T-helper 1 cell treated with Interleukin-12 subunit alpha and Interleukin-12 subunit beta and Interleukin-4 antibody, amounts not matched to agents 30 μg/mL and 1 μg/mL, for 36 hours (primary cell): ENCODE measurements at regions not wholly inside any gene's neighbourhood (a gene's known extent, or its start where the extent isn't known, plus 50 kb on each side); places are given as distances from the start of the nearest gene placed in this dataset.

Experiments used
- H3K27ac Mint-ChIP-seq: one replicate; pipeline ENCODE4 v1.8.0; 2021; ENCODE audit warnings: mild to moderate bottlenecking, mixed read lengths
- H3K27me3 Mint-ChIP-seq: one replicate; pipeline ENCODE4 v1.8.0; 2021; ENCODE audit warnings: low read depth, mixed read lengths
- H3K36me3 Mint-ChIP-seq: one replicate; pipeline ENCODE4 v1.8.0; 2021; ENCODE audit warnings: low read depth, mixed read lengths
- H3K4me1 Mint-ChIP-seq: one replicate; pipeline ENCODE4 v1.8.0; 2021; ENCODE audit warnings: low read depth, mixed read lengths
- H3K4me3 Mint-ChIP-seq: one replicate; pipeline ENCODE4 v1.8.0; 2021; ENCODE audit warnings: mild to moderate bottlenecking, moderate library complexity, mixed read lengths
- H3K9me3 Mint-ChIP-seq: one replicate; pipeline ENCODE4 v1.8.0; 2021; ENCODE audit warnings: mixed read lengths

- Mint-ChIP-seq H3K27ac (no peak overlapping the region), H3K9me3 (no peaks in the 10 kb centered on the region), H3K4me1 (peaks cover 4% of the 10 kb centered on the region), H3K36me3 (no peaks in the 10 kb centered on the region), H3K4me3 (no peak overlapping the region), H3K27me3 (peaks cover 4% of the 10 kb centered on the region)
Measured at GRCh38 chr4:11005300-11005699, 320.7 kb upstream of the CLNK start.

DNA sequence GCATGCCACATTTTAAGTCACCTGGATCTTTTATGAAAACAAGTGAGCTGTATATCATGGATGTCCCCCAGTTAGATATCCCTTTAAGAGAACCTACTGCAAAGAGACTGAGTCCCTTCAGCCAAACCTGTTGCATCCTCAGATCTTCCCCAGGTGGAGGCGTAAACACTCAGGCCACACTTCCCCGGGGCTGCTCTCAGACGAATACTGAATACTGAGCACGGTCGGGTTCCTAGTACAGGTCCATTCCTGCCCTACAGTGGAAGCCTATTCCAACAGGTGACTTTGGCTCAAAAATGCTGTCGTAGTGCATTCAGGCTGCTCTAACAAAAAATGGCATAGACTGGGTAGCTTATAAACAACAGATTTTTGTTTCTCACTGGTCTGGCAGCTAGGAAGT lies 320.2 kb upstream of the CLNK start:
- Mint-ChIP-seq H3K4me3 (no peak overlapping the region), H3K27me3 (peaks cover 4% of the 10 kb centered on the region), H3K36me3 (no peaks in the 10 kb centered on the region), H3K27ac (no peak overlapping the region), H3K9me3 (no peaks in the 10 kb centered on the region), H3K4me1 (peaks cover 4% of the 10 kb centered on the region)

GRCh38 chr4:11002961-11003360 lies 318.4 kb upstream of the CLNK start:
- Mint-ChIP-seq H3K27ac (no peak overlapping the region), H3K36me3 (no peaks in the 10 kb centered on the region), H3K4me3 (no peak overlapping the region), H3K9me3 (no peaks in the 10 kb centered on the region), H3K27me3 (peaks cover 1% of the 10 kb centered on the region), H3K4me1 (peaks cover 4% of the 10 kb centered on the region)

GRCh38 chr4:10998846-10999245 lies 314.3 kb upstream of the CLNK start:
- Mint-ChIP-seq H3K27me3 (no peaks in the 10 kb centered on the region), H3K9me3 (no peaks in the 10 kb centered on the region), H3K27ac (no peak overlapping the region), H3K4me3 (no peak overlapping the region), H3K36me3 (no peaks in the 10 kb centered on the region), H3K4me1 (no peaks in the 10 kb centered on the region)

DNA sequence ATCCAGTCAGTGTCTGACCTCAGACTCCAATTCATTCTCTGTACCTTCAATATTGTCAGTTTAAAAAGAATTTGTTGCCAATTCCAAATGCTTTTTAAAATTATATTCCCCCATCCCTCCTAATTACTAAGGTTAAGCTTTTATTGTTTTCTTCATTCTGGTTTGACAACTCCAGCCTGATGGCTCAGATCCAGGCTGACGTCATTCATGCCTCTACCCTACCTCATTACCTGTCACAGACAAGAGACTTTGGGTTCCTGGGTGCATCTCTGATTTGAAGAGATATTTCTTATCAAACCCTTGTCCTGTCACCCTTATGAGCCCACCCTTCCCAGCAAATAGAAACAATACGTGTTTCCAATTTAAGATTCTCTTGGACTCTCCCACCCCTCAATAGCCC lies 300.2 kb upstream of the CLNK start:
- no peaks in the 10 kb centered on the region for H3K36me3 Mint-ChIP-seq
- no peaks in the 10 kb centered on the region for H3K9me3 Mint-ChIP-seq
- peaks cover 4% of the 10 kb centered on the region for H3K4me1 Mint-ChIP-seq
- peaks cover 4% of the 10 kb centered on the region for H3K27me3 Mint-ChIP-seq
- no peak overlapping the region for H3K4me3 Mint-ChIP-seq
- no peak overlapping the region for H3K27ac Mint-ChIP-seq

GRCh38 chr4:10983885-10984640 lies 299.5 kb upstream of the CLNK start:
- Mint-ChIP-seq H3K9me3 (no peaks in the 10 kb centered on the region), H3K36me3 (no peaks in the 10 kb centered on the region), H3K4me3 (no peak overlapping the region), H3K27ac (no peak overlapping the region), H3K27me3 (peaks cover 4% of the 10 kb centered on the region), H3K4me1 (peaks cover 4% of the 10 kb centered on the region)

- no peaks in the 10 kb centered on the region for H3K9me3 Mint-ChIP-seq
- peaks cover 4% of the 10 kb centered on the region for H3K4me1 Mint-ChIP-seq
- H3K27ac Mint-ChIP-seq, result no peak overlapping the region
- H3K4me3 Mint-ChIP-seq, result no peak overlapping the region
- H3K36me3 Mint-ChIP-seq, result no peaks in the 10 kb centered on the region
- peaks cover 4% of the 10 kb centered on the region for H3K27me3 Mint-ChIP-seq
Measured at GRCh38 chr4:10983268-10983667, 298.7 kb upstream of the CLNK start.

- H3K36me3 Mint-ChIP-seq, result no peaks in the 10 kb centered on the region
- no peak overlapping the region for H3K4me3 Mint-ChIP-seq
- peaks cover 4% of the 10 kb centered on the region for H3K4me1 Mint-ChIP-seq
- peaks cover 4% of the 10 kb centered on the region for H3K27me3 Mint-ChIP-seq
- no peak overlapping the region for H3K27ac Mint-ChIP-seq
- H3K9me3 Mint-ChIP-seq, result no peaks in the 10 kb centered on the region
Measured at GRCh38 chr4:10982305-10982704, 297.7 kb upstream of the CLNK start.

DNA sequence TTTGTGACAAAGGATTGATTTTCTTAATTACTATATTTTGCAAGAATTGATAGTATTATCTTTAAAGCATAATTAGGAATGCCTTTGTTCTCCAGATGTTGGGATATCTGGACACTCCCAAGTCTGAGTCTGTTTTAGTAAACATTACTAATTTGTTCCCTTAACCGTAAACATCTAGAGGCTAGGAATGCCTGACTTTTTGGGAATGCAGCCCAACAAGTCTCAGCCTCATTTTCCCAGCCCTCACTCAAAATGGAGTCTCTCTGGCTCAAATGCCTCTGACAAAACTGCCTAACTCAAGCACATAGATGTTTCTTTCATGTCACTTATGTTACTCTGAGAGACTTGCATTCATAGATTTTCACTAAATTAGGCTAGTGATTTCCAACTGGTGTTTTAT lies 297.0 kb upstream of the CLNK start:
- Mint-ChIP-seq H3K27ac (no peak overlapping the region), H3K27me3 (peaks cover 4% of the 10 kb centered on the region), H3K36me3 (no peaks in the 10 kb centered on the region), H3K4me3 (no peak overlapping the region), H3K4me1 (peaks cover 4% of the 10 kb centered on the region), H3K9me3 (no peaks in the 10 kb centered on the region)

GRCh38 chr4:10981096-10981495 lies 296.5 kb upstream of the CLNK start:
- H3K27me3 Mint-ChIP-seq, result peaks cover 4% of the 10 kb centered on the region
- no peak overlapping the region for H3K4me3 Mint-ChIP-seq
- H3K9me3 Mint-ChIP-seq, result no peaks in the 10 kb centered on the region
- H3K4me1 Mint-ChIP-seq, result peaks cover 4% of the 10 kb centered on the region
- H3K27ac Mint-ChIP-seq, result no peak overlapping the region
- H3K36me3 Mint-ChIP-seq, result no peaks in the 10 kb centered on the region

- H3K4me1 Mint-ChIP-seq, result peaks cover 4% of the 10 kb centered on the region
Measured at GRCh38 chr4:10979032-10979431, 294.5 kb upstream of the CLNK start.

DNA sequence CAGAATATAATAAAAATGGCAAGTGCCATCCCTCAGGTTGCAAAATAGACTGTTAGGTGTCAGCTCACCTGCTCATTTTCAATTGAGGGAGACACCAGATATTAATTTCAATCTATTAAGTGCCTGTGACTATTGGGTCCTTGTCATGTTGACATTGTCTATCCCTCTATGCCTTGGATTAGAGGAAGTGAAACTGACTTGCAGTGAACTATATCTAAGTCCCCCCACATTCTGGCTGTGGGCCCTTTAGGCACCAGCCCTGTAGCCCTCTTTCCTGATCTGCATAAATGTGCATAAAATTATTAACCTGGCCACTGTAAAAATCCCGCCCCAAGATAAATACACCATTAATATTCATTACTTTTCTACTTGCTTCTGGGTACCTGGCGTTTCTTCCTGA lies 293.0 kb upstream of the CLNK start:
- Mint-ChIP-seq H3K4me1 (no peaks in the 10 kb centered on the region), H3K27ac (no peak overlapping the region), H3K27me3 (peaks cover 7% of the 10 kb centered on the region), H3K9me3 (peaks cover 12% of the 10 kb centered on the region), H3K36me3 (peaks cover 2% of the 10 kb centered on the region), H3K4me3 (no peak overlapping the region)

More at GRCh38 chr4:10979032-10979431, 294.5 kb upstream of the CLNK start:
- H3K36me3 Mint-ChIP-seq, result no peaks in the 10 kb centered on the region
- H3K27ac Mint-ChIP-seq, result no peak overlapping the region
- H3K9me3 Mint-ChIP-seq, result peaks cover 6% of the 10 kb centered on the region
- no peak overlapping the region for H3K4me3 Mint-ChIP-seq
- peaks cover 4% of the 10 kb centered on the region for H3K27me3 Mint-ChIP-seq

DNA sequence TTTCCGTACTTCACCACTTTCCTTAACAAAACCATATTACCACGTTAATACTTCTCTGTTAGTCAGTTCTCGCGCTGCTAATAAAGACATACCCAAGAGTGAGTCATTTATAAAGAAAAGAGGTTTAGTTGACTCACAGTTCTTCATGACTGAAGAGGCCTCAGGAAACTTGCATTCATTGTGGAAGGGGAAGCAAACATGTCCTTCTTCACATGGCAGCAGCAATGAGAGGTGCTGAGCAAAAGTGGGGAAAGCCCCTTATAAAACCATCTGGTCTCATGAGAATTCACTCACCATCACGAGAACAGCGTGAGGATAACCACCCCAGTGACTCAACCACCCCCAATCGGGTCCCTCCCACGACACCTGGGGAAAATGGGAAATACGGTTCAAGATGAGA lies 289.8 kb upstream of the CLNK start:
- Mint-ChIP-seq H3K36me3 (peaks cover 2% of the 10 kb centered on the region), H3K27me3 (peaks cover 3% of the 10 kb centered on the region), H3K9me3 (peaks cover 12% of the 10 kb centered on the region), H3K4me1 (no peaks in the 10 kb centered on the region), H3K4me3 (no peak overlapping the region), H3K27ac (no peak overlapping the region)

GRCh38 chr4:10973686-10974085 lies 289.1 kb upstream of the CLNK start:
- Mint-ChIP-seq H3K36me3 (peaks cover 2% of the 10 kb centered on the region), H3K4me3 (no peak overlapping the region), H3K27me3 (peaks cover 3% of the 10 kb centered on the region), H3K4me1 (no peaks in the 10 kb centered on the region), H3K27ac (no peak overlapping the region), H3K9me3 (peaks cover 12% of the 10 kb centered on the region)

- Mint-ChIP-seq H3K4me3 (no peak overlapping the region), H3K27ac (no peak overlapping the region), H3K27me3 (peaks cover 3% of the 10 kb centered on the region), H3K36me3 (peaks cover 2% of the 10 kb centered on the region), H3K4me1 (no peaks in the 10 kb centered on the region), H3K9me3 (peaks cover 12% of the 10 kb centered on the region)
Measured at GRCh38 chr4:10971800-10972401, 287.3 kb upstream of the CLNK start.
